HepG2 (cell line): ENCODE measurements at regions not wholly inside any gene's neighbourhood (a gene's known extent, or its start where the extent isn't known, plus 50 kb on each side); places are given as distances from the start of the nearest gene placed in this dataset.

Experiments used
- NFYB ChIP-seq: sonication (generic); formaldehyde crosslinking; IDR thresholded peaks from 2 replicates; pipeline ENCODE4 v1.4.0; 2020; ENCODE audit warnings: missing genetic modification reagents
- RFXANK ChIP-seq: IDR thresholded peaks from 2 replicates; pipeline ENCODE4 v1.6.1; 2016
- SRSF9 ChIP-seq: fragments of 200-400 bp; formaldehyde crosslinking; IDR thresholded peaks from 2 replicates; pipeline ENCODE4 v1.6.1; 2018; ENCODE audit warnings: borderline replicate concordance, mild to moderate bottlenecking, low read depth, low read length; ENCODE audit not compliant: insufficient read depth, poor library complexity, severe bottlenecking
- THAP11 ChIP-seq: IDR thresholded peaks from 2 replicates; pipeline ENCODE4 v1.6.1; 2016; ENCODE audit warnings: missing biosample characterization, missing genetic modification reagents
- ZNF318 ChIP-seq: sonication (generic); formaldehyde crosslinking; IDR thresholded peaks from 2 replicates; pipeline ENCODE4 v1.4.0; 2020; ENCODE audit warnings: mild to moderate bottlenecking, missing genetic modification reagents

- TF ChIP-seq SRSF9: no peak
- no peak for TF ChIP-seq THAP11 (CRISPR knock-in tag)
- TF ChIP-seq NFYB: no peak
- TF ChIP-seq RFXANK (CRISPR knock-in tag): no peak
- TF ChIP-seq ZNF318 (CRISPR knock-in tag): no peak
These were observed 159.3 kb downstream of the TTC8 start for GRCh38 chr14:88983755-88984154.
